ENCODE measurements at regions not wholly inside any gene's neighbourhood (a gene's known extent, or its start where the extent isn't known, plus 50 kb on each side); places are given as distances from the start of the nearest gene placed in this dataset.

DNA sequence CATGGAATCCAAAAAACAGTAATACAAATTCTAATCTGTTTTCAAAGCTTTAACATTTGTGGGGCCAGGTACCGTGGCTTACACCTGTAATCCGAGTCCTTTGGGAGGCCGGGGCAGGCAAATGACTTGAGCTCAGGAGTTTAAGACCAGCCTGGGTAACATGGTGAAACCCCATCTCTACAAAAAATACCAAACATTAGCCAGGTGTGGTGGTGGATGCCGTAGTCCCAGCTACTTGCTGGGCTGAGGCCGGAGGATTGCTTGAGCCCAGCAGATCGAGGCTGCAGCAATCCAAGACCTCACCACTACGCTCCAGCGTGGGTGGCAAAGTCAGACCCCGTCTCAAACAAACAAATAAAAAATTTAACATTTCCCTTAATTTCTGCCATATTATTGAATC lies 74.3 kb upstream of the SALL3 start:
- TF ChIP-seq, protein P1, sequence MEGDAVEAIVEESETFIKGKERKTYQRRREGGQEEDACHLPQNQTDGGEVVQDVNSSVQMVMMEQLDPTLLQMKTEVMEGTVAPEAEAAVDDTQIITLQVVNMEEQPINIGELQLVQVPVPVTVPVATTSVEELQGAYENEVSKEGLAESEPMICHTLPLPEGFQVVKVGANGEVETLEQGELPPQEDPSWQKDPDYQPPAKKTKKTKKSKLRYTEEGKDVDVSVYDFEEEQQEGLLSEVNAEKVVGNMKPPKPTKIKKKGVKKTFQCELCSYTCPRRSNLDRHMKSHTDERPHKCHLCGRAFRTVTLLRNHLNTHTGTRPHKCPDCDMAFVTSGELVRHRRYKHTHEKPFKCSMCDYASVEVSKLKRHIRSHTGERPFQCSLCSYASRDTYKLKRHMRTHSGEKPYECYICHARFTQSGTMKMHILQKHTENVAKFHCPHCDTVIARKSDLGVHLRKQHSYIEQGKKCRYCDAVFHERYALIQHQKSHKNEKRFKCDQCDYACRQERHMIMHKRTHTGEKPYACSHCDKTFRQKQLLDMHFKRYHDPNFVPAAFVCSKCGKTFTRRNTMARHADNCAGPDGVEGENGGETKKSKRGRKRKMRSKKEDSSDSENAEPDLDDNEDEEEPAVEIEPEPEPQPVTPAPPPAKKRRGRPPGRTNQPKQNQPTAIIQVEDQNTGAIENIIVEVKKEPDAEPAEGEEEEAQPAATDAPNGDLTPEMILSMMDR (IDR thresholded peaks at IDR 0.05) = no peak
- TF ChIP-seq POLR2A (IDR thresholded peaks at IDR 0.05) = no peak
